ENCODE measurements at regions not wholly inside any gene's neighbourhood (a gene's known extent, or its start where the extent isn't known, plus 50 kb on each side); places are given as distances from the start of the nearest gene placed in this dataset.
"Not testable (repeated sequence)": the region's sequence is repeated elsewhere in the genome, so short reads cannot be mapped to it uniquely, and the experiment has no call there.

GRCh38 chr21:39069856-39070255 lies 113.4 kb downstream of the PSMG1 start:
- not testable (repeated sequence) for TF ChIP-seq CTCF, POLR2A (IDR thresholded peaks at IDR 0.05)
